ENCODE measurements at regions not wholly inside any gene's neighbourhood (a gene's known extent, or its start where the extent isn't known, plus 50 kb on each side); places are given as distances from the start of the nearest gene placed in this dataset.
"Not testable (repeated sequence)": the region's sequence is repeated elsewhere in the genome, so short reads cannot be mapped to it uniquely, and the experiment has no call there.

DNA sequence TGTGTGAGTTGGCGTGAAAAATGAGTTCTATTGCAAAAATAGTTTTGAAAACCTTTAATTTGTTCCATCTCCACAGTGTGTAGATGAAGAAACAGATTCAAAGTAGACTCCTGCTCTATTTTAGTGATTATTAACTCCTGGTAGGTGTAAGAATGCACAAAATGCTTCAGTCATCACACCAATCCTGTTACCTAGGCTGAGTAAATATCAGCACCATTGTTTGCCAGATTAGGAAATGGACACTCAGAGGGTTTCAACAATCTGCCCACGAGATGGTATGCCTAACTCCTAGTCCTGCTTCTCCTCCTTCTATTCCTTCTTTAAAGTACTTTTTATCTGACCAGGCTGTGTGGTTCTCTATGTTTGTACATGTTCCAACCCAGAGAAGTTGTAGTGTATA, 108.9 kb upstream of the AHI1 start:
- H3K27ac ChIP-seq = no peak overlapping the region
- no peaks in the 10 kb centered on the region for H3K36me3 ChIP-seq
- no peaks in the 10 kb centered on the region for H3K4me1 ChIP-seq
- DNase-seq (no peak), ATAC-seq (peak; percentile 64)
- no peaks in the 10 kb centered on the region for H3K27me3 ChIP-seq
- intact Hi-C loops (cut with DNase I) = no loop called here
- H3K4me3 ChIP-seq = no peak overlapping the region
- TF ChIP-seq, protein P1, sequence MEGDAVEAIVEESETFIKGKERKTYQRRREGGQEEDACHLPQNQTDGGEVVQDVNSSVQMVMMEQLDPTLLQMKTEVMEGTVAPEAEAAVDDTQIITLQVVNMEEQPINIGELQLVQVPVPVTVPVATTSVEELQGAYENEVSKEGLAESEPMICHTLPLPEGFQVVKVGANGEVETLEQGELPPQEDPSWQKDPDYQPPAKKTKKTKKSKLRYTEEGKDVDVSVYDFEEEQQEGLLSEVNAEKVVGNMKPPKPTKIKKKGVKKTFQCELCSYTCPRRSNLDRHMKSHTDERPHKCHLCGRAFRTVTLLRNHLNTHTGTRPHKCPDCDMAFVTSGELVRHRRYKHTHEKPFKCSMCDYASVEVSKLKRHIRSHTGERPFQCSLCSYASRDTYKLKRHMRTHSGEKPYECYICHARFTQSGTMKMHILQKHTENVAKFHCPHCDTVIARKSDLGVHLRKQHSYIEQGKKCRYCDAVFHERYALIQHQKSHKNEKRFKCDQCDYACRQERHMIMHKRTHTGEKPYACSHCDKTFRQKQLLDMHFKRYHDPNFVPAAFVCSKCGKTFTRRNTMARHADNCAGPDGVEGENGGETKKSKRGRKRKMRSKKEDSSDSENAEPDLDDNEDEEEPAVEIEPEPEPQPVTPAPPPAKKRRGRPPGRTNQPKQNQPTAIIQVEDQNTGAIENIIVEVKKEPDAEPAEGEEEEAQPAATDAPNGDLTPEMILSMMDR (IDR thresholded peaks at IDR 0.05) = no peak
- no peaks in the 10 kb centered on the region for H3K9me3 ChIP-seq

DNA sequence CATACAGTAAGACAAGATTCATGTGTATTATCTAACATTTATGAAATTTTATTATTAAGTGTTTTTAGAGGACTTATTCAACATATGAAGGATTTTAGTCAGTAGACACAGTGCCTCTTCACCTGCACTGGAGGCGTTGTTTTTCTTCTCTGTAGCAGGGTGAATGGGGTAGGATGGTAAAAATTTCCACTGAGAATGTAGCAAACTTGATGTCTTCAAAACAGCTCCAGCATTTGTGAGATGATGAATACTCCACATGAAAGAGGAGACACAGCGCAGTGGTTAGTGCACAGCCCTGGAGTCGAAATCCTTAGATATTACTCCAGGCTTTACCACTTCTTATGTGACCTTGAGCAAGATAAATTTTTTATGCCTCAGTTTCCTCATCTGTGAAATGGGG, 110.5 kb upstream of the AHI1 start:
- no peak for DNase-seq
- Histone ChIP-seq H3K9me3 (no peaks in the 10 kb centered on the region), H3K27ac (no peak overlapping the region), H3K4me3 (no peak overlapping the region), H3K27me3 (no peaks in the 10 kb centered on the region), H3K4me1 (no peaks in the 10 kb centered on the region), H3K36me3 (no peaks in the 10 kb centered on the region)
- intact Hi-C loops (cut with DNase I) = no loop called here
- no peak for ATAC-seq
- TF ChIP-seq, protein P1 (IDR thresholded peaks at IDR 0.05) = no peak

DNA sequence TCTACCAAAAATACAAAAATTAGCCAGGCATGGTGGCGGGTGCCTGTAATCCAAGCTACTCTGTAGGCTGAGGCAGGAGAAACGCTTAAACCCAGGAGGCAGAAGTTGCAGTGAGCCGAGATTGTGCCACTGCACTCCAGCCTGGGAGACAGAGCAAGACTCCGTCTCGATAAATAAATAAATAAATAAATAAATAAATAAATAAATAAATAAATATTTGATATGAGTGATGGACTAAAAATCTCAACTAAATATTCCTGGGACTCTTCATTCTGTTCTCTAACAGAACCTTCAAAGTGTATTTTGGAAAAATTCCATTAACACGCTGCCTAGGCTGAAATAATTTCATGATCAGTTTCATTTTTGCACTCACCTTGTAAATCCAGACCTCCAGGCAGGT, 112.7 kb upstream of the AHI1 start:
- H3K4me3 ChIP-seq; H3K4me1 ChIP-seq; H3K36me3 ChIP-seq; H3K27ac ChIP-seq; H3K9me3 ChIP-seq; DNase-seq; intact Hi-C loops (cut with DNase I); H3K27me3 ChIP-seq; ATAC-seq: not testable (repeated sequence)

DNA sequence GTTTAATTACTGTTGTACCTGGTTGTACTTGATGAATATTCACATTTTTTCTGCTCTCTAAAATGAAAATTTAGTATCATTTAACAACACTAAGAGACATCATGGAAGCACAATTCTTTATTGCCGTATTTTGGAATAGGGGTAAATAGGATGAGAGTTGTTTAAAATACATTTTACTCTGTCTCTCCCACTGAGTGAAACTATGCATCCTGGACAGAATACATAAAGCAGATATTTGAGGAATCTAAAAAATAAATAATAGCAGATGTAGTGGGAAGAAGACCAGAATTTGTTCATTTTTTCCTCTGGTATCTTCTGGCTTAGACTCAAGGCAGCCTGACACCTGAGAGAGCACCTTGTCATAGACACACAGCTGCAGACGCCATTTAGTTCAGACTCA, 119.1 kb upstream of the AHI1 start:
- no peaks in the 10 kb centered on the region for H3K36me3 ChIP-seq
- no peak for DNase-seq
- intact Hi-C loops (cut with DNase I) = no loop called here
- H3K27ac ChIP-seq = no peak overlapping the region
- no peaks in the 10 kb centered on the region for H3K27me3 ChIP-seq
- ATAC-seq = no peak
- no peaks in the 10 kb centered on the region for H3K4me1 ChIP-seq
- H3K4me3 ChIP-seq = no peak overlapping the region
- TF ChIP-seq, protein P1 (IDR thresholded peaks at IDR 0.05) = no peak
- no peaks in the 10 kb centered on the region for H3K9me3 ChIP-seq

DNA sequence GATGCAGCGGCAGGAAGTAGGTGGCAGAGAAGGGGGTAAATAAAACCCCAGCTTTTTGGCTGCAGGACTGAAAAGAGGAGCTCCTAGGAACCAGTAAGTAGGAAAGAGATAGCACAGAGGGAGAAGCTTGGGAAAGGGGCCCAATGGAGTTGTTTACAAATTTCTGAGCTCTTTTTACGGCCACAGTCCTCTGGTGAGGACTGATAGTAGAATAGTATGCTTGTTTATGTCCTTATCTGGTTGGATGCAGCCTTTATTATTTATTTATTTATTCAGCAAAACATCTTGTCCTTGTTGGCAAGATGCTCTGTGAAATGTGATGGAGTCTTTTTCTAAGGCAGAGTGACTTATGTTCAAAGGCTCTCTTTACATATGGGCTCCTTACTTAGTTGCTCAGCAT, 119.7 kb upstream of the AHI1 start:
- ATAC-seq (no peak), DNase-seq (no peak)
- H3K4me1 ChIP-seq = no peaks in the 10 kb centered on the region
- intact Hi-C loops (cut with DNase I) = no loop called here
- H3K36me3 ChIP-seq = no peaks in the 10 kb centered on the region
- H3K9me3 ChIP-seq = no peaks in the 10 kb centered on the region
- H3K4me3 ChIP-seq = no peak overlapping the region
- TF ChIP-seq, protein P1 (IDR thresholded peaks at IDR 0.05) = no peak
- no peaks in the 10 kb centered on the region for H3K27me3 ChIP-seq
- H3K27ac ChIP-seq = no peak overlapping the region

DNA sequence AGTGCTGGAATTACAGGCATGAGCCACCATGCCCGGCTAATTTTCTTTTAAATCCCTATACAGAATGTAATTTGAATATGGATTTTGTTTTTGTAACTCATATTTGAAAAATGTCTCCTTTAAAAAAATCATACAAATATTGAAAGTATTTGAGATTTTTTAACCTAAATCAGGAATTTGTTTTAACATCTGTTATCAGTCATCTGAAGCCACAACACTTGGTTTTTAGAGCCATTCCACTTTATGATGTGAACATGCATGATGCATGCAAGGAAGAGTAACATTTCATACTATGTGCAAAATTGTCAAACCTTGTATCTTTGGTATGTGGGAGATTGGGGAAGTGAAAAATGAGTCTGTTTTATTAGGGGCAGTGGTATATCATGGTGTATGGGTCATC, 124.5 kb upstream of the AHI1 start:
- H3K9me3 ChIP-seq = no peaks in the 10 kb centered on the region
- no peaks in the 10 kb centered on the region for H3K4me1 ChIP-seq
- DNase-seq (no peak), ATAC-seq (no peak)
- TF ChIP-seq, protein P1 (IDR thresholded peaks at IDR 0.05) = no peak
- intact Hi-C loops (cut with DNase I) = no loop called here
- H3K27ac ChIP-seq = no peak overlapping the region
- no peaks in the 10 kb centered on the region for H3K27me3 ChIP-seq
- H3K36me3 ChIP-seq = no peaks in the 10 kb centered on the region
- no peak overlapping the region for H3K4me3 ChIP-seq

All from upper lobe of right lung (tissue), 1 donor.